Gastrocnemius medialis (tissue), 4 donors: ENCODE measurements at regions not wholly inside any gene's neighbourhood (a gene's known extent, or its start where the extent isn't known, plus 50 kb on each side); places are given as distances from the start of the nearest gene placed in this dataset.

ENCODE experiments used
- ATAC-seq, 2 donors: fragments of 150-250 bp; one replicate each; pipeline ENCODE4 v1.9.1; 2016
- DNase-seq, 2 donors: peaks; one replicate each; pipeline ENCODE4 v3.0.0-alpha.2; 2019
- H3K27ac ChIP-seq, 4 donors: fragments of 200-600 bp; sonication (generic); 1 replicate in 1 of 4; 2 replicates in 3 of 4; pipeline ENCODE4 v1.5.1; 2016 to 2018; ENCODE audit warnings: mild to moderate bottlenecking in 2 of 4, moderate library complexity in 1 of 4
- H3K27me3 ChIP-seq, 3 donors: fragments of 200-600 bp; sonication (generic) in 2 of 3; 1 replicate in 1 of 3; 2 replicates in 2 of 3; pipeline versions ENCODE4 v1.5.1 to v1.6.0; 2016 to 2019; ENCODE audit warnings: mild to moderate bottlenecking in 1 of 3, moderate library complexity in 1 of 3
- H3K36me3 ChIP-seq, 2 donors: fragments of 200-600 bp; sonication (generic) in 1 of 2; one replicate each; pipeline ENCODE4 v1.5.1; 2017 to 2018
- H3K4me1 ChIP-seq, 2 donors: fragments of 200-600 bp; sonication (generic) in 1 of 2; one replicate each; pipeline ENCODE4 v1.5.1; 2016 to 2017; ENCODE audit warnings: mild to moderate bottlenecking in 2 of 2
- H3K4me3 ChIP-seq, 4 donors: fragments of 200-600 bp; sonication (generic) in 3 of 4; 1 replicate in 1 of 4; 2 replicates in 3 of 4; pipeline ENCODE4 v1.5.1; 2016 to 2019; ENCODE audit warnings: mild to moderate bottlenecking in 2 of 4
- H3K9me3 ChIP-seq, 3 donors: fragments of 200-600 bp; sonication (generic) in 2 of 3; 1 replicate in 1 of 3; 2 replicates in 2 of 3; pipeline ENCODE4 v1.5.1; 2016 to 2019
- POLR2A ChIP-seq, 2 donors: fragments of 450-650 bp; IDR thresholded peaks; one replicate each; pipeline ENCODE4 v1.6.1; 2017; ENCODE audit warnings: antibody characterized with exemption in 2 of 2, mild to moderate bottlenecking in 2 of 2, moderate library complexity in 2 of 2
- in situ Hi-C, 4 donors: fragments of 200-750 bp; cut with MboI; loops; one replicate each; pipeline versions ENCODE4 v1.15.0 to v1.8.0; 2017; ENCODE audit warnings: low sequenced_read_pairs in 4 of 4
- intact Hi-C: fragments of 100-400 bp; cut with DNase I; formaldehyde crosslinking; loops from one replicate; pipeline ENCODE4 v1.15.1; 2023; ENCODE audit warnings: low total_unique reads
- TF ChIP-seq, protein P1 (sequence below), 5 experiments: fragments of 450-650 bp in 3 of 5; fragments of 200-600 bp in 2 of 5; sonication (generic) in 2 of 5; IDR thresholded peaks in 4 of 5; conservative IDR thresholded peaks in 1 of 5; 1 replicate in 4 of 5; 2 replicates in 1 of 5; pipeline ENCODE4 v1.5.1; 2016 to 2019; ENCODE audit warnings: antibody characterized with exemption in 5 of 5, mild to moderate bottlenecking in 3 of 5, moderate library complexity in 3 of 5

DNA sequence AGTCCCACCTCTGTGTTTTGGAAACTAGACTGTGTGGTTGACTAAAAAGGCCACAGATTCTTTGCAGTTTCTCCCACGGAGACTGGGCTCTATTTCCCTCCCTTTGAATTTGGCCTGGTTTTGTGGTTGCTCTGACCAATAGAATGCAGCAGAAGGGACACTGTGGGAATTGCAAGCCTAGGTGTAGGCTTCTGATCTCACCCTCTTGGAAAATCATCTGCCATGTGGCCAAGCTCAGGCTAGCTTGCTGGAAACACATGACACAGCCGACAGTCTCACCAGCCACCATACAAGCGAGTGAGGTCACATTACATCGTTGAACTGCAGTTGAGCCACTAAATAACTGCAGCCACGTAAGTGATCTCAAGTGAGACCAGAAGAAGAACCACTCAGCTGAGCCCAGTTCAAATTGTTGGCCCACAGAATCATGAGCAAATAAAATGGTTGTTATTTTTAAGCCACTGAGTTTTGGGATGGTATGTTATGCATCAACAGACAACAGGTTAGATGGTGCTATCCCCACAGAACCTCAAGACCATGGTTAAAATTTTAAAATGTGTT lies 319.1 kb upstream of the MEX3C start:
- H3K27ac ChIP-seq: no peak overlapping the region
- intact Hi-C loops: no loop called here
- in situ Hi-C loops: no loop called here
- no peaks in the 10 kb centered on the region for H3K4me1 ChIP-seq
- H3K36me3 ChIP-seq: no peaks in the 10 kb centered on the region
- TF ChIP-seq, protein P1, sequence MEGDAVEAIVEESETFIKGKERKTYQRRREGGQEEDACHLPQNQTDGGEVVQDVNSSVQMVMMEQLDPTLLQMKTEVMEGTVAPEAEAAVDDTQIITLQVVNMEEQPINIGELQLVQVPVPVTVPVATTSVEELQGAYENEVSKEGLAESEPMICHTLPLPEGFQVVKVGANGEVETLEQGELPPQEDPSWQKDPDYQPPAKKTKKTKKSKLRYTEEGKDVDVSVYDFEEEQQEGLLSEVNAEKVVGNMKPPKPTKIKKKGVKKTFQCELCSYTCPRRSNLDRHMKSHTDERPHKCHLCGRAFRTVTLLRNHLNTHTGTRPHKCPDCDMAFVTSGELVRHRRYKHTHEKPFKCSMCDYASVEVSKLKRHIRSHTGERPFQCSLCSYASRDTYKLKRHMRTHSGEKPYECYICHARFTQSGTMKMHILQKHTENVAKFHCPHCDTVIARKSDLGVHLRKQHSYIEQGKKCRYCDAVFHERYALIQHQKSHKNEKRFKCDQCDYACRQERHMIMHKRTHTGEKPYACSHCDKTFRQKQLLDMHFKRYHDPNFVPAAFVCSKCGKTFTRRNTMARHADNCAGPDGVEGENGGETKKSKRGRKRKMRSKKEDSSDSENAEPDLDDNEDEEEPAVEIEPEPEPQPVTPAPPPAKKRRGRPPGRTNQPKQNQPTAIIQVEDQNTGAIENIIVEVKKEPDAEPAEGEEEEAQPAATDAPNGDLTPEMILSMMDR (IDR thresholded peaks at IDR 0.05 in 4 of 5, conservative IDR thresholded peaks at IDR 0.05 in 1 of 5): no peak
- TF ChIP-seq POLR2A (IDR thresholded peaks at IDR 0.05): no peak
- ATAC-seq (no peak), DNase-seq (no peak)
- no peaks in the 10 kb centered on the region for H3K9me3 ChIP-seq
- no peak overlapping the region for H3K4me3 ChIP-seq
- no peaks in the 10 kb centered on the region for H3K27me3 ChIP-seq

DNA sequence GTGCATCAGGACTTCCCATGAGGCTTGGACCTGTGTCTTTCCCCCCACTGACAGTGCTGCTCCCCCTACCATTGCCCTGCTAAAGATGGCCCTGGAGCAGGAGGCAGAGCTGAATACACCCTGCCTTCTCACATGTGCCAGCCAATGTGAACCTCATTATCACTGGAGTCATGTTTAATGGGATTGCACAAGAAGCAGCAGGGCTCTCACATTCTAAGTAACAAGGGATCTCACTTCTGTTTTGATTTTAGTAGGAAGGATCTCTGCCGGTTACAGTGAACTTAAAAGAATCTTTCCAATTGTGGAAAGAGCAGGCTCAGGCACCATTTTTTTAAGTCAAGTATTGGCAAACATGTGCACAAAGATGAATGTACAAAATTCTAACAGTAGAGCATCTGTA lies 322.1 kb upstream of the MEX3C start:
- Histone ChIP-seq H3K9me3 (no peaks in the 10 kb centered on the region), H3K4me3 (no peak overlapping the region), H3K27me3 (no peaks in the 10 kb centered on the region), H3K27ac (no peak overlapping the region), H3K36me3 (no peaks in the 10 kb centered on the region), H3K4me1 (no peaks in the 10 kb centered on the region)
- in situ Hi-C loops (no loop called here), intact Hi-C loops (no loop called here)
- DNase-seq: no peak
- ATAC-seq: no peak
- no peak for TF ChIP-seq POLR2A (IDR thresholded peaks at IDR 0.05)

DNA sequence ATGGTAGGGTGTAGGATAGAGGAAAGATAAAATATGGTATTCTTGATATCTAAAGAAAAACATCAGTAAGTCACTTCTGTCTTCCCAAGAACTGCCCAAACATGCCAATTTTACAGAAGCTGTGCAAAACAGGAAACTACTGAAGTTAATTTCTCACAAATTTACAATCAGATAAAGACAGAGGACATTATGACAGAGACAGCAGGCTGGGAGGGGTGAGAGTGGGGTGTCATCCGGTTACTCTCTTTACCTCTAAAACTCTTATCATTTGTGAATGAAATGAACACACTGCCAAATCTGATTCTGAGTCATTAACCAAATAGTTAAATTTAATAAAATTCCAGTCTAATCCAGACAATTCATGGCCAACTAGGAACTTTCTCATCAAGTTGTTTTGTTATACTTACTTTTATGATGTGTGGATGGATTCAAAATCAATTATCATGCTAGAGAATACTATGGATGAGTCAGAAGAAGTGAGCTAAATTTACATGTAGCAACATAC lies 323.2 kb upstream of the MEX3C start:
- H3K27ac ChIP-seq: no peak overlapping the region
- TF ChIP-seq, protein P1 (IDR thresholded peaks at IDR 0.05 in 4 of 5, conservative IDR thresholded peaks at IDR 0.05 in 1 of 5): no peak
- TF ChIP-seq POLR2A (IDR thresholded peaks at IDR 0.05): no peak
- DNase-seq: no peak
- H3K4me3 ChIP-seq: no peak overlapping the region
- H3K4me1 ChIP-seq: no peaks in the 10 kb centered on the region
- in situ Hi-C loops: no loop called here
- no peaks in the 10 kb centered on the region for H3K36me3 ChIP-seq
- no peaks in the 10 kb centered on the region for H3K27me3 ChIP-seq
- intact Hi-C loops: no loop called here
- no peak for ATAC-seq
- no peaks in the 10 kb centered on the region for H3K9me3 ChIP-seq

DNA sequence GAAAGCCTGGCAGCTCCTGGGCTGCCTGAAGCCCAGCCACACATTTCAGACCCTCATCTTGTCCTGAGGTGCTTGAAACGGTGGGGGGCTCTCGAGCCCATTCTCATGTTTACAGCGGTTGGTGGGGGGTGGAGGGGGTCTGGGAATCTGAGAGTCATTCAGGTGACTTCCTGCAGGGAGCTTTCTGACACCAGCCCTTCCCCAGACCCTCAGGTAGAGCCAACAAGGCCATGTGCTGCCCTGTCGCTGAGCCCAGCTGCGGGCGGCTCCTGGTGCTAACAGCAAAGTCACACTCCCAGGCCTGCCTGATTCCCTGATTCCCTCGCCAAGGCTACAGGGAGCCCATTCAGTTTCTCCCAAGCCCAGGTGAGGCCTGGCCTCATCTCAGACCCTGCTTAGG lies 324.9 kb upstream of the MEX3C start:
- in situ Hi-C loops: no loop called here
- Histone ChIP-seq H3K36me3 (no peaks in the 10 kb centered on the region), H3K9me3 (no peaks in the 10 kb centered on the region), H3K27ac (no peak overlapping the region), H3K4me3 (no peak overlapping the region), H3K27me3 (no peaks in the 10 kb centered on the region), H3K4me1 (no peaks in the 10 kb centered on the region)
- no peak for DNase-seq
- ATAC-seq: no peak
- TF ChIP-seq POLR2A (IDR thresholded peaks at IDR 0.05): no peak
- intact Hi-C loops: no loop called here

DNA sequence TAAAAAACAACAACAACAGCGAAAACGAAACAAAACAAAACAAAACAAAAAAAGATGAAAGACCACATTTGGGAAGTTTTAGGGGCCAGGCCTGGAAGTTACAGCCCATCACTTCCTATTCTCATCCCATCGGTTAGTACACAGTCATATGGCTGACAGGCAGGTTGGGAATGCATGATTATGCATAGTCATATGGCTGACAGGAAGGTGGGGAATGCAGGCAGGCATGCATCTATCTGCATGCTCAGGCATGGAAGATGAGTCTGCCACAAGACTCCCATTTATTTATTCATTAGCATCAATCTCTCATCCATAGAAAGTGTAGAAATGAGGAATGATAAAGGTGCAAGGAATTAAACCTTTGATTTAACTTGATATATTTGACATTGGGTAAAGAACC lies 325.3 kb upstream of the MEX3C start:
- H3K27me3 ChIP-seq: no peaks in the 10 kb centered on the region
- TF ChIP-seq, protein P1 (IDR thresholded peaks at IDR 0.05 in 4 of 5, conservative IDR thresholded peaks at IDR 0.05 in 1 of 5): no peak
- TF ChIP-seq POLR2A (IDR thresholded peaks at IDR 0.05): no peak
- no peak for DNase-seq
- no peaks in the 10 kb centered on the region for H3K9me3 ChIP-seq
- no peaks in the 10 kb centered on the region for H3K36me3 ChIP-seq
- intact Hi-C loops (no loop called here), in situ Hi-C loops (no loop called here)
- no peak for ATAC-seq
- H3K4me3 ChIP-seq: no peak overlapping the region
- H3K27ac ChIP-seq: no peak overlapping the region
- H3K4me1 ChIP-seq: no peaks in the 10 kb centered on the region

DNA sequence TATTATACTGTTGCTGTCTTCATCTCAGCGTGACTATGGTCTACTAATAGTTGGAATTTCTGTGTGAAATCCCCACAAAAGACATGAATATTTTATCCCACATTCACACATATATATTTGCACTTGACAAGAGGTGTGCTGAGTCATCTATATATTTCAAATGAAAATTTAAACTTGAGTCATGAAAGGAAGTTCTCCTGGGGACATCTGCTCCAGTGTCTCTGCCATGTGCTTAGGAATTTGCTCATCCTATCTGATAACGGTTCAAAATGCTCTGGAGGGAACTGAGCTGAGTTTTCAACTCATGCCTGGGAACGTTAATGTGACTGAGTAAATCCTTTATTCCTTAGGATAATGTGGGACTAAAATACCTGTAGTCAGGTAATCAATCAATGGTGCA lies 326.2 kb upstream of the MEX3C start:
- no peaks in the 10 kb centered on the region for H3K9me3 ChIP-seq
- no peak overlapping the region for H3K27ac ChIP-seq
- intact Hi-C loops: no loop called here
- no peaks in the 10 kb centered on the region for H3K4me1 ChIP-seq
- H3K27me3 ChIP-seq: no peaks in the 10 kb centered on the region
- no peak for DNase-seq
- in situ Hi-C loops: no loop called here
- H3K36me3 ChIP-seq: no peaks in the 10 kb centered on the region
- ATAC-seq: no peak
- TF ChIP-seq, protein P1 (IDR thresholded peaks at IDR 0.05 in 4 of 5, conservative IDR thresholded peaks at IDR 0.05 in 1 of 5): no peak
- TF ChIP-seq POLR2A (IDR thresholded peaks at IDR 0.05): no peak
- no peak overlapping the region for H3K4me3 ChIP-seq
